ENCODE measurements at regions not wholly inside any gene's neighbourhood (a gene's known extent, or its start where the extent isn't known, plus 50 kb on each side); places are given as distances from the start of the nearest gene placed in this dataset.
"Not testable (repeated sequence)": the region's sequence is repeated elsewhere in the genome, so short reads cannot be mapped to it uniquely, and the experiment has no call there.

DNA sequence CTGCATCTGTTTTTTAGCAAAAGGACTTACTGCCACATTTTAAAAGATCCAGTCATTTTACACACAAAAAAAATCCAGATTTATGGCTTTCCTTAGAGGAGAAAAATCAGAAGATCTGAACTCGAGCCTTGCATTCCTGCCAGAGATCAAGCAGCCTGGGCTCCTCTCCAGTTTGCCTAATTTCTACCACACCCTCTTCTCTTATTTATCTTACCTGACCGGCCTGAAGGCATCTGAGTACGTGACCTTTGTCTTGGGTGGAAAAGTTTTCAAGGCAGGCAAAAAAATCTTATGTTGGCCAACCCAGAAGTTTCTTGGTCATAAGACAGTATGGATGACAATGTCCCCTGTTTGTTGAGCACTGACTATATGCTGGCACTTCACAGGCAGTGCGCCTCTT is 60.3 kb downstream of the CHRD start:
- H3K4me3 Mint-ChIP-seq, result no peak overlapping the region
- peaks cover 5% of the 10 kb centered on the region for H3K9me3 Mint-ChIP-seq
- peaks cover 17% of the 10 kb centered on the region for H3K27me3 Mint-ChIP-seq
- H3K27ac Mint-ChIP-seq, result no peak overlapping the region
- DNase-seq (no peak), ATAC-seq (no peak)
- H3K4me1 Mint-ChIP-seq, result no peaks in the 10 kb centered on the region
- no peaks in the 10 kb centered on the region for H3K36me3 Mint-ChIP-seq (ENCODE audit: low read depth)

GRCh38 chr3:184441202-184441900 is 61.5 kb downstream of the CHRD start:
- no peaks in the 10 kb centered on the region for H3K4me1 Mint-ChIP-seq
- no peak overlapping the region for H3K27ac Mint-ChIP-seq
- no peak overlapping the region for H3K4me3 Mint-ChIP-seq
- peaks cover 14% of the 10 kb centered on the region for H3K27me3 Mint-ChIP-seq
- DNase-seq, result no peak
- H3K36me3 Mint-ChIP-seq (ENCODE audit: low read depth), result no peaks in the 10 kb centered on the region
- peaks cover 5% of the 10 kb centered on the region for H3K9me3 Mint-ChIP-seq
- ATAC-seq, result no peak

DNA sequence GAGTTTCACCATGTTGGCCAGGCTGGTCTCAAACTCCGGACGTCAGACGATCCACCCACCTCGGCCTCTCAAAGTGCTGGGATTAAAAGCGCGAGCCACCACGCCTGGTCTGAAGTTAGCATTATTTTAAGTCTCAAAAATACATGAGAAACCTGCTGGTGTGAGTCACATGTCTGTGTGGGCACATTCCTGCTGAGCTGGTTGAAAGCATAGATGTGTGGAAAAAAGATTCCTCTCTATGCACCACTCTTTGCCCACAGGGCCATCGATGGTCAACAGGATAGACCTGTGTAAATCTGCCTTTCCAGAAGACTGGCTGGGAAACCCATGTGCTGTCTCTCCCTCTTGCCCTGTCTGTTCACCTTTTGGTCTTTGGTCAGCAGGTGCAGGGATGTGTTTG is 63.5 kb downstream of the CHRD start:
- no peak for ATAC-seq
- no peak overlapping the region for H3K27ac Mint-ChIP-seq
- H3K4me3 Mint-ChIP-seq, result no peak overlapping the region
- H3K4me1 Mint-ChIP-seq, result no peaks in the 10 kb centered on the region
- H3K27me3 Mint-ChIP-seq, result peaks cover 8% of the 10 kb centered on the region
- DNase-seq, result no peak
- H3K9me3 Mint-ChIP-seq, result peaks cover 3% of the 10 kb centered on the region
- no peaks in the 10 kb centered on the region for H3K36me3 Mint-ChIP-seq (ENCODE audit: low read depth)

DNA sequence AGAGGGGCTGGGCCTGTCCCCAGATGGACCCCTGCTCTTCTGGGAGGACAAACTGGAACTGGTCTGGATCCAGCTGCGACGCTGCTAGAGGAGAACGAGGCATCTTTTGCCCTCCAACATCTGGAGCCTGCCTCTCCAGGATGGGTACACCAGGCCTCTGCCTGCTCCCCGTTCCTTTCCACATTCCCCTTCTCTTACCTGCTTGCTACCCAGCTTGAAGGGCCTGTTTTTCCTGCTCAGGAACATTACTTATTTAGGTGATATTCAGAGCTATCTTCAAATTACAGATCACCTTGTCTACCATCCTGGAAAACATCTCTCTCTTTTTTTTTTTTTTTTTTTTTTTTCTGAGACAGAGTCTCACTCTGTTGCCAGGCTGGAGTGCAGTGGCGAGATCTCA is 64.0 kb downstream of the CHRD start:
- no peak overlapping the region for H3K4me3 Mint-ChIP-seq
- no peaks in the 10 kb centered on the region for H3K36me3 Mint-ChIP-seq (ENCODE audit: low read depth)
- H3K27me3 Mint-ChIP-seq, result peaks cover 5% of the 10 kb centered on the region
- no peaks in the 10 kb centered on the region for H3K4me1 Mint-ChIP-seq
- ATAC-seq (no peak), DNase-seq (no peak)
- no peaks in the 10 kb centered on the region for H3K9me3 Mint-ChIP-seq
- no peak overlapping the region for H3K27ac Mint-ChIP-seq

DNA sequence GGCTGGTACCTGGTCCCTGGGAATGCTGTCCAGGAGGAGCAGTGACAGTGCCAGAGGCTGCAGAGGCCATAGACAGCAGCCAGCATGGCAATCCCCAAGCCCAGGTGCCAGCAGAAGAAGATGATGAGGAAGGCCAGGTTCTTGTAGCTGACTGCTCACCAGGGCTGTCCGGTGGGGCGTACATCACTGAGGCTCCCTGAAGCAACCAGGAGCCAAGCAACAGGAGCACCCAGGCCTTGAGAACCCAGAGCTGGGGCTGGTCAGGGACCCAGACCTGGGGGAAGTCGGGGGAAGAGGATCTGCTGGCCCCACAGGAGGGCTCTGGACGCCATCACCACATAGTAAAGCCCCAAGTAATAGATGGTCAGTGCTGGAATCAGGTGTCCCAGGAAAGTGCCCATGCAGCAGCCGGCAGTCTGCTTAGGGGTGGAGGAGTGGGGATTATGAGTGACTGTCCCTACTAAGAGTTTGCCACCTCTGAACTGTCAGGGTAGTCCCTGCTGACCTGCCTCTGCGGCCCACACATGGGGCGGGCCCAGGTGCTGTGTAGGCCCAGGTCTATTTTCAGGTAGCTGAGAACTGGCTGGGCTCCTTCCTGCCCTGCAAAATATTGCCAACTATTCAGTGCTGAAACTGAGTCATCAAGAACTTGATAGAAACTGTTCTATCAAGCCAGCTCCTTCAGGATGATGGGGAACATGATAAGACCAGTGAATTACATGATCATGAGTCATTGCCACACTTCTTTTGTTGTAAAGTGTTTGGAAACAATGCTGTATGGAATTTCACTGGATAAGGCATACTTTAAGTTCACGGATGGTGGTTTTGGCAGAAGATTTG is 68.7 kb downstream of the CHRD start:
- ATAC-seq, result no peak
- Mint-ChIP-seq H3K27ac (no peak overlapping the region), H3K36me3 (ENCODE audit: low read depth) (no peaks in the 10 kb centered on the region)

GRCh38 chr3:184449161-184449515 is 69.3 kb downstream of the CHRD start:
- Mint-ChIP-seq H3K4me3 (no peak overlapping the region), H3K27ac (no peak overlapping the region), H3K27me3 (peaks cover 3% of the 10 kb centered on the region), H3K36me3 (ENCODE audit: low read depth) (no peaks in the 10 kb centered on the region), H3K4me1 (no peaks in the 10 kb centered on the region), H3K9me3 (no peaks in the 10 kb centered on the region)
- no peak for DNase-seq
- ATAC-seq, result no peak

More for the DNA sequence above, 68.7 kb downstream of the CHRD start:
- H3K9me3 Mint-ChIP-seq, result no peaks in the 10 kb centered on the region
- peaks cover 3% of the 10 kb centered on the region for H3K27me3 Mint-ChIP-seq
- DNase-seq, result no peak
- no peak overlapping the region for H3K4me3 Mint-ChIP-seq
- no peaks in the 10 kb centered on the region for H3K4me1 Mint-ChIP-seq

- DNase-seq (no peak), ATAC-seq (no peak)
- H3K9me3 Mint-ChIP-seq, result no peaks in the 10 kb centered on the region
- no peaks in the 10 kb centered on the region for H3K36me3 Mint-ChIP-seq (ENCODE audit: low read depth)
- peaks cover 3% of the 10 kb centered on the region for H3K27me3 Mint-ChIP-seq
- no peak overlapping the region for H3K4me3 Mint-ChIP-seq
- no peaks in the 10 kb centered on the region for H3K4me1 Mint-ChIP-seq
- no peak overlapping the region for H3K27ac Mint-ChIP-seq
Measured at GRCh38 chr3:184450547-184450946, 70.7 kb downstream of the CHRD start.

DNA sequence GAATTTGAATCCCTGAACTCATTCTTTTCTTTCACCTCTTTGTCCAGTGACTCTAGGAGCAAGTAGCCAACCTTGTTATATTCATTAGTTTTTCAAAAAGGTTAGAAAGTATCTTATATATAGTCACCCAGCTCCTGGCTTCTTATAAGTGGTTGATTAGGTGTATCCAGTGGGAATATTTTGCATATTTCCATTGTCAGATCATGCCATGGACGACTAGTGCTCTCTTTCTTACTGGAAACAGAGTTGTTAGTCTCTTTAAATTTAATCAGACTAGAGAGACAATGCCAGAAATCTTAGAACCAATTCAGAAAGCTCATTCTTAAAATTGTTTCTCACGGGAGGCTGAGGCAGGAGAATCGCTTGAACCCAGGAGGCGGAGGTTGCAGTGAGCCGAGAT is 73.4 kb downstream of the CHRD start:
- Mint-ChIP-seq H3K27me3 (peaks cover 3% of the 10 kb centered on the region), H3K27ac (no peak overlapping the region), H3K9me3 (peaks cover under 1% of the 10 kb centered on the region), H3K4me3 (no peak overlapping the region), H3K36me3 (ENCODE audit: low read depth) (no peaks in the 10 kb centered on the region), H3K4me1 (no peaks in the 10 kb centered on the region)
- no peak for DNase-seq
- no peak for ATAC-seq

DNA sequence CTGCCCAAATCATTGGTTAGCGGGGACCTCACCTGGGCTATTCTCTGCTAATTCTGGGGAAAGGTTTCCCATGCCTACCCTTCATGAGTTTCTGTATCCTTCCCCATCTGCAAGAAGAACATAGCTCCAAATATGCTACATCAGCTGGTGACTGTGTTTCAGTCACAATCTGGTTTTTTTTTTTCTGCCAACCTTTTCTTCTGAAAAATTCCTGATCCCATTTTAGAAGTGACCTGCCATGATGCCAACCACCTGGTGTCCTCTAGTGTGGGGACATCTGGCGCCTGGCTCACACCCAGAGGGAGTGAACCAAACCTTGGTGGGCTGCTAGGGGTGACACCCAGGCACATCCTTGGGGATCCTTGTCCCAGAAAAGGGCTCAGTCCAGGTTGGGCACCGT is 76.1 kb downstream of the CHRD start:
- no peak for ATAC-seq
- Mint-ChIP-seq H3K27ac (no peak overlapping the region), H3K4me1 (no peaks in the 10 kb centered on the region), H3K36me3 (ENCODE audit: low read depth) (peaks cover 1% of the 10 kb centered on the region), H3K27me3 (peaks cover 3% of the 10 kb centered on the region), H3K9me3 (peaks cover 7% of the 10 kb centered on the region), H3K4me3 (no peak overlapping the region)
- DNase-seq, result no peak

- Mint-ChIP-seq H3K27ac (no peak overlapping the region), H3K36me3 (ENCODE audit: low read depth) (peaks cover 1% of the 10 kb centered on the region), H3K4me3 (no peak overlapping the region), H3K4me1 (no peaks in the 10 kb centered on the region), H3K9me3 (peaks cover 7% of the 10 kb centered on the region), H3K27me3 (peaks cover 3% of the 10 kb centered on the region)
- DNase-seq (no peak), ATAC-seq (no peak)
Measured at GRCh38 chr3:184456476-184456875, 76.6 kb downstream of the CHRD start.

GRCh38 chr3:184457329-184457728 is 77.5 kb downstream of the CHRD start:
- Mint-ChIP-seq H3K27me3 (peaks cover 7% of the 10 kb centered on the region), H3K27ac (no peak overlapping the region), H3K4me1 (no peaks in the 10 kb centered on the region), H3K9me3 (peaks cover 7% of the 10 kb centered on the region), H3K4me3 (no peak overlapping the region), H3K36me3 (ENCODE audit: low read depth) (peaks cover 1% of the 10 kb centered on the region)
- DNase-seq, result no peak
- ATAC-seq, result no peak

- DNase-seq; H3K9me3 Mint-ChIP-seq; H3K27me3 Mint-ChIP-seq; H3K27ac Mint-ChIP-seq; H3K4me1 Mint-ChIP-seq; H3K4me3 Mint-ChIP-seq; ATAC-seq; H3K36me3 Mint-ChIP-seq (ENCODE audit: low read depth): not testable (repeated sequence)
Measured at GRCh38 chr3:184457784-184458377, 78.0 kb downstream of the CHRD start.

DNA sequence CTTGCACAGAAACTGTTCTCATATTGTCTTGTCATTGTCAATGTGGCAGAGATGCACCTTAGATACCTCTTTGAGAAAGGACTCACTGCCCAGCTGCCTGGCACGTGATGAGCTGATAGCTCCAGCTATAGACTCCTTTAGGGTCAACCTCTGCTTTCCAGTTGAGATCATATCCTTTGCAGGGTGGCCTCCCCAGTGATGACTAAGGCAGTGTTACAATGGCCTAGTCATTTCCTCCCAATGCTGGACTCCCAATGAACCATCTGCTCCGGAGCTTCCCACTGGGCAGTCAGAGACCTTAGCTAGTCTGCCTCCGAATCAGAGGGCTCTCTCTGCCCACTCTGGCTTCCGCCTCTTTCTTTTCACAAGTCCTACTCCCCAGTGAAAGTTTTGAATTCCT is 79.5 kb downstream of the CHRD start:
- Mint-ChIP-seq H3K9me3 (peaks cover 7% of the 10 kb centered on the region), H3K27ac (no peak overlapping the region), H3K4me1 (no peaks in the 10 kb centered on the region), H3K36me3 (ENCODE audit: low read depth) (peaks cover 1% of the 10 kb centered on the region), H3K4me3 (no peak overlapping the region), H3K27me3 (peaks cover 4% of the 10 kb centered on the region)
- ATAC-seq (no peak), DNase-seq (no peak)

DNA sequence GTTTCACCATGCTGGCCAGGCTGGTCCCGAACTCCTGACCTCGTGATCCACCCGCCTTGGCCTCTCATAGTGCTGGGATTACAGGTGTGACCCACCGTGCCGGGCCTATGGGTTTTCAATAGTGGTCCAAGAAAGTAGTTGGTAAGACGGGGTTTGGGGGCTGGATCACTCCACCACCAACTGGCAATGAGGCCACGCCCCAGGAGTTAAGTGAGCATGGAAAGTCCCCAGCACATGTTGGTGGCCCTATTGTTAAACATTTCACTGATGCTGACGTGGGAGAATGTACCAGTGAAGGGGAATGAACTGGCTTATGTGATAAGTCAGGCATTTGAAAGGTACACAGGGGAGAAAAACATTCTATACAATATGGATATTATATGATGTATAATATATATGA is 80.4 kb downstream of the CHRD start:
- no peak overlapping the region for H3K27ac Mint-ChIP-seq
- H3K4me3 Mint-ChIP-seq, result no peak overlapping the region
- H3K4me1 Mint-ChIP-seq, result no peaks in the 10 kb centered on the region
- peaks cover 1% of the 10 kb centered on the region for H3K36me3 Mint-ChIP-seq (ENCODE audit: low read depth)
- DNase-seq (no peak), ATAC-seq (no peak)
- H3K9me3 Mint-ChIP-seq, result peaks cover 7% of the 10 kb centered on the region
- H3K27me3 Mint-ChIP-seq, result peaks cover 9% of the 10 kb centered on the region

DNA sequence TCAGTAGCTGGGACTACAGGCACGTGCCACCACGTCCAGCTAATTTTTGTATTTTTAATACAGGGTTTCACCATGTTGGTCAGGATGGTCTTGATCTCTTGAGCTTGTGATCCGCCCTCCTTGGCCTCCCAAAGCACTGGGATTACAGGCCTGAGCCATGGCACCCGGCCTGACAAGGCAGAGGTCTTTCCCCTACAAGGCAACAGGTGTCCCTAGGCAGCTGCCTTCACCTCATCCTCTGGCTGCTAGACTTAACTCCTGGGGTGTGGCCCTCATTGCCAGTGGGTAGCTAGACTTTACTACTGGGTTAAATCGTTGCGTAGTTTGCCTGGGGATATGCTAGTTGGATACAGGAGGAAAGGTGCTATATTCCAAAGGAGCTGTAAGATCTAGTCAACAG is 81.4 kb downstream of the CHRD start:
- no peak overlapping the region for H3K27ac Mint-ChIP-seq
- peaks cover 12% of the 10 kb centered on the region for H3K27me3 Mint-ChIP-seq
- peaks cover 7% of the 10 kb centered on the region for H3K9me3 Mint-ChIP-seq
- no peaks in the 10 kb centered on the region for H3K4me1 Mint-ChIP-seq
- ATAC-seq, result no peak
- H3K4me3 Mint-ChIP-seq, result no peak overlapping the region
- H3K36me3 Mint-ChIP-seq (ENCODE audit: low read depth), result peaks cover 1% of the 10 kb centered on the region
- no peak for DNase-seq
